Upper lobe of left lung (tissue), 6 donors: ENCODE measurements at regions not wholly inside any gene's neighbourhood (a gene's known extent, or its start where the extent isn't known, plus 50 kb on each side); places are given as distances from the start of the nearest gene placed in this dataset.

ENCODE experiments used
- ATAC-seq, 2 donors: fragments of 200-7000 bp; cut with Tn5 transposase; one replicate each; pipeline ENCODE4 v1.9.1; 2022; ENCODE audit warnings: mild to moderate bottlenecking in 2 of 2, moderate library complexity in 2 of 2; ENCODE audit not compliant: low FRiP score in 2 of 2
- DNase-seq, 2 donors: peaks; one replicate each; pipeline ENCODE4 v3.0.0-alpha.2; 2019 to 2020
- H3K27ac ChIP-seq, 4 donors: fragments of 200-600 bp; sonication (generic); one replicate each; pipeline ENCODE4 v1.5.1; 2016 to 2019
- H3K27me3 ChIP-seq, 4 donors: fragments of 200-600 bp; sonication (generic); one replicate each; pipeline ENCODE4 v1.5.1; 2017 to 2019
- H3K36me3 ChIP-seq, 4 donors: fragments of 200-600 bp; sonication (generic); one replicate each; pipeline ENCODE4 v1.5.1; 2016 to 2019
- H3K4me1 ChIP-seq, 4 donors: fragments of 200-600 bp; sonication (generic); one replicate each; pipeline ENCODE4 v1.5.1; 2018 to 2019
- H3K4me3 ChIP-seq, 4 donors: fragments of 200-600 bp; sonication (generic); one replicate each; pipeline ENCODE4 v1.5.1; 2017 to 2019; ENCODE audit warnings: mild to moderate bottlenecking in 2 of 4, moderate library complexity in 1 of 4
- H3K9me3 ChIP-seq, 4 donors: fragments of 200-600 bp; sonication (generic); one replicate each; pipeline ENCODE4 v1.5.1; 2018 to 2019
- EP300 ChIP-seq, 4 donors: sonication (generic); formaldehyde crosslinking; IDR thresholded peaks; one replicate each; pipeline ENCODE4 v1.5.1; 2017; ENCODE audit warnings: antibody characterized with exemption in 4 of 4, control low read depth in 2 of 4
- POLR2A ChIP-seq, 4 donors: fragments of 450-650 bp; IDR thresholded peaks; one replicate each; pipeline ENCODE4 v1.5.1; 2016 to 2017; ENCODE audit warnings: antibody characterized with exemption in 4 of 4, mild to moderate bottlenecking in 2 of 4
- POLR2AphosphoS5 ChIP-seq, 2 donors: sonication (generic); formaldehyde crosslinking; IDR thresholded peaks; one replicate each; pipeline ENCODE4 v1.5.1; 2017; ENCODE audit warnings: antibody characterized with exemption in 2 of 2
- WGBS, 2 donors: methylation state at CpG; one replicate each; pipeline ENCODE4 v1.1.5; 2017 to 2018; 5-methylcytosine and 5-hydroxymethylcytosine counted together
- TF ChIP-seq, protein P1 (sequence below), 6 experiments: fragments of 450-650 bp in 4 of 6; fragments of 200-600 bp in 2 of 6; sonication (generic) in 2 of 6; IDR thresholded peaks; one replicate each; pipeline ENCODE4 v1.5.1; 2016 to 2019; ENCODE audit warnings: antibody characterized with exemption in 6 of 6
- donor health status: DM: no; HTN: no; CAD: no; lungs with moderate emphysema.
- donor health status: DM: no; HTN: yes; CAD: no; lungs with severe emphysema.

DNA sequence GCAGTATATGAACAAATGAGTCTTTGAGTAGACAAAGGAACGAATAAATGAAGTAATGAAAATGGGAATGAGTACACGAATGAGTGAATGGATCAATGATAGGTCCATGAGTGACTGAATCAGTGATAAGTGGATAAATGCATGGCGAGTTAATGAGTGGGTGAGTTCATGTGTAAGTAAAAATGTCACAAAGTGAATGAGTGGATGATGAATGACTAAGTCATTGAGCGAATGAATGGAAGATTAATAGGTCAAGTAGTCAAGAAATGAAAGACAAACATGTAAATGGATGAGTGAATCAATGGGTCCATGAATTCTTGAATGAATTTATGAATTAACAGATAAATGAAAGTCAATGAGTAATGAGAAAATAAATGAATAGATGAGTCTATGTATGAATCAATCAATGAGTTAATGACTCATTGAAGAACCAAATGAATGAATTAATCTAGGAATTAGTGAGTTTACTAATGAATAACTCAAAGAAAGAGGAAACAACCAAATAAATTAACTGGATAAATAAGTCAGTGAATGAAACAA lies 97.3 kb upstream of the RTL1 start:
- H3K36me3 ChIP-seq, result no peaks in the 10 kb centered on the region
- 79% methylated on average over 4 of the region's 4 CpGs for WGBS, 2 donors
- no peaks in the 10 kb centered on the region for H3K27me3 ChIP-seq

DNA sequence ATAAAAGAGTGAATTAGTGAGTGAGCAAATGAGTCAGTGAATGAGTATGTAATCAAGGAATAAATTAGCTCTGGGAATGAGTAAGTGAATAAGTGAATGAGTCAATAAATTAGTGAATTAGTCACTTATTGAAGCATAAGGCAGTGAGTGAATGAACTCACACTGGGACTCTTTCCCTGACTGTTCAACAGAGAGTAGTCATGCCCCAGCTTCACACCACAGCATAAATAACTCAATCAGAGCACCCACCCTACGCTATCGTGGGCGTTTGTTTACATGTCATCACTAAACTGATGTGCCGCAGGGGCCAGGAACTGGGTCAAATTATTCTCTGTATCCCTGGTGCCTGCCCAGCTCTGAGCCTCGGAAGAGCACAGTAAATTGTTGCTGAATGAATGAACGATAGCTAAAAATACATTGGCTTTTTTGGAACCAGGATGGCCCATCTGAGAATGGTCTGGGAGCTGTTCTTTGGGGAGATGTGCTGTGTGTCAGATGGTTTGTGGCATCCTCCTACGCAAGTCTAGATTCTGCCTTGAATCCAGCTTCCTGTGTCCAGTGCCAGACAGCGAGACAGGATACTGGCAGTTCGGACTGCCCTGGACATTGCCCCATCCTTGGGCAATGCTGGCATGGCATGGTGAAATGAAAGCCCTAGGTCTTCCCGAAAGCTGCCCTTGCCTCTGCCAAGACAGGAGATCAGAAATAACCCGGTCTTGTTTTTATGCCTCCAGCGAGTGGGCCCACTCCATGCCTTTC lies 98.0 kb upstream of the RTL1 start:
- no peak for TF ChIP-seq EP300 (IDR thresholded peaks at IDR 0.05)
- TF ChIP-seq, protein P1, sequence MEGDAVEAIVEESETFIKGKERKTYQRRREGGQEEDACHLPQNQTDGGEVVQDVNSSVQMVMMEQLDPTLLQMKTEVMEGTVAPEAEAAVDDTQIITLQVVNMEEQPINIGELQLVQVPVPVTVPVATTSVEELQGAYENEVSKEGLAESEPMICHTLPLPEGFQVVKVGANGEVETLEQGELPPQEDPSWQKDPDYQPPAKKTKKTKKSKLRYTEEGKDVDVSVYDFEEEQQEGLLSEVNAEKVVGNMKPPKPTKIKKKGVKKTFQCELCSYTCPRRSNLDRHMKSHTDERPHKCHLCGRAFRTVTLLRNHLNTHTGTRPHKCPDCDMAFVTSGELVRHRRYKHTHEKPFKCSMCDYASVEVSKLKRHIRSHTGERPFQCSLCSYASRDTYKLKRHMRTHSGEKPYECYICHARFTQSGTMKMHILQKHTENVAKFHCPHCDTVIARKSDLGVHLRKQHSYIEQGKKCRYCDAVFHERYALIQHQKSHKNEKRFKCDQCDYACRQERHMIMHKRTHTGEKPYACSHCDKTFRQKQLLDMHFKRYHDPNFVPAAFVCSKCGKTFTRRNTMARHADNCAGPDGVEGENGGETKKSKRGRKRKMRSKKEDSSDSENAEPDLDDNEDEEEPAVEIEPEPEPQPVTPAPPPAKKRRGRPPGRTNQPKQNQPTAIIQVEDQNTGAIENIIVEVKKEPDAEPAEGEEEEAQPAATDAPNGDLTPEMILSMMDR (IDR thresholded peaks at IDR 0.05), result no peak
- TF ChIP-seq POLR2A (IDR thresholded peaks at IDR 0.05), result no peak
- TF ChIP-seq POLR2AphosphoS5 (IDR thresholded peaks at IDR 0.05), result no peak
- H3K9me3 ChIP-seq, result no peaks in the 10 kb centered on the region
- 65 to 67% methylated on average over 10 to 12 of the region's 12 CpGs for WGBS, 2 donors
- H3K4me1 ChIP-seq, result peaks cover 7 to 22% (median 12%) of the 10 kb centered on the region in 4 donors
- no peak overlapping the region for H3K27ac ChIP-seq
- no peaks in the 10 kb centered on the region for H3K36me3 ChIP-seq
- ATAC-seq, result peak in 1 of 2 donors; percentile 54
- H3K27me3 ChIP-seq, result no peaks in the 10 kb centered on the region
- DNase-seq, result no peak
- no peak overlapping the region for H3K4me3 ChIP-seq

More for the DNA sequence above, 97.3 kb upstream of the RTL1 start:
- H3K9me3 ChIP-seq, result no peaks in the 10 kb centered on the region
- no peak overlapping the region for H3K27ac ChIP-seq
- H3K4me3 ChIP-seq, result no peak overlapping the region
- DNase-seq, result no peak
- H3K4me1 ChIP-seq, result peaks cover 2 to 16% (median 7%) of the 10 kb centered on the region in 4 donors
- TF ChIP-seq EP300 (IDR thresholded peaks at IDR 0.05) (no peak), POLR2A (IDR thresholded peaks at IDR 0.05) (no peak), POLR2AphosphoS5 (IDR thresholded peaks at IDR 0.05) (no peak)
- TF ChIP-seq, protein P1 (IDR thresholded peaks at IDR 0.05), result no peak
- ATAC-seq, result no peak

DNA sequence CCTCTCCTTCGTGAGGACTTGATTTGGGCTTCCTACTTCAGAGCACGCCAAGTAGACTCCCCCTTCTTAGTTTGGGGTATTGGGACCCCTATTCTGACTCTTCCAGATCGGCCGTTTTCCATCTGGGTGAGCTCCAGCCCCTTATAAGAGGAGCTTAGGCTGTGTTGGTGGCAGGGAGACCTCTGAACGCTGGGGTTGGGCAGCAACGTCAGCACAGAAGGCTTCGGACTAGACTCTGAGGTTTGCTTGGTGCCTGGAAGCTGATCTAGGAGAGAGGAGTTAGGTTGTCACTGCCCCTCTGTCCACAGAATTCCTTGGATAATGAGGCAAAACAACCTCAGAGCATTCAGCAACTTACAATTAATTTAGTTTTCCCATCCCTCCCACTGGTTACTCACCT lies 99.2 kb upstream of the RTL1 start:
- WGBS, 2 donors, result 83 to 86% methylated on average over 7 of the region's 7 CpGs
- Histone ChIP-seq H3K4me1 (peaks cover 7 to 22% (median 12%) of the 10 kb centered on the region in 4 donors), H3K36me3 (no peaks in the 10 kb centered on the region), H3K4me3 (no peak overlapping the region), H3K27ac (no peak overlapping the region), H3K9me3 (no peaks in the 10 kb centered on the region), H3K27me3 (no peaks in the 10 kb centered on the region)
- DNase-seq (no peak), ATAC-seq (no peak)
- TF ChIP-seq POLR2A (IDR thresholded peaks at IDR 0.05) (no peak), POLR2AphosphoS5 (IDR thresholded peaks at IDR 0.05) (no peak), EP300 (IDR thresholded peaks at IDR 0.05) (no peak)
- TF ChIP-seq, protein P1 (IDR thresholded peaks at IDR 0.05), result no peak

DNA sequence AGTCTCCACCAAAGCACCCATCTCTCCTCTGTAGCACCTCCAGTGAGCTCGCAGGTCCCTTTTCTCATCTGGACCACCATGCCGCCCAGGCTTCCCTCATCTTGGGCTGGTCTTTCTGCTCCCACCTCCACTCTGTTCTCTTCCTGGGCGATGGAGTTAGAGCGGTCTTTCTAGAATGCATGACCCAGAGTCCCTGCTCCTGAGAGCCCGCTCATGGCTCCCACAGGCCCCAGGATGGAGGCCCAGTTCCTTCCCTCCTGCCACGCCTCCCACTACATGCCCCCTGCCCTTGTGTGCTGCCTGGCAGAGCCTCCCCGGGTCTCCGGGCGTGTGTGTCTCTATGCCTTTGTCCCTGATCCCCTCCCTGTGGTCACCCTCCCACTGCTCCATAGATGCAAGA lies 100.7 kb upstream of the RTL1 start:
- 81 to 83% methylated on average over 9 of the region's 9 CpGs for WGBS, 2 donors
- Histone ChIP-seq H3K4me3 (no peak overlapping the region), H3K27me3 (no peaks in the 10 kb centered on the region), H3K27ac (no peak overlapping the region), H3K9me3 (no peaks in the 10 kb centered on the region), H3K36me3 (no peaks in the 10 kb centered on the region), H3K4me1 (peaks cover 7 to 22% (median 12%) of the 10 kb centered on the region in 4 donors)
- TF ChIP-seq, protein P1 (IDR thresholded peaks at IDR 0.05), result no peak
- TF ChIP-seq POLR2A (IDR thresholded peaks at IDR 0.05) (no peak), EP300 (IDR thresholded peaks at IDR 0.05) (no peak), POLR2AphosphoS5 (IDR thresholded peaks at IDR 0.05) (no peak)
- ATAC-seq, result no peak
- DNase-seq, result no peak
